Testis (tissue), 2 donors: ENCODE measurements at regions not wholly inside any gene's neighbourhood (a gene's known extent, or its start where the extent isn't known, plus 50 kb on each side); places are given as distances from the start of the nearest gene placed in this dataset.

Experiments used
- CTCF ChIP-seq, 3 experiments: fragments of 450-650 bp in 2 of 3; fragments of 200-600 bp in 1 of 3; sonication (generic) in 1 of 3; IDR thresholded peaks; one replicate each; pipeline ENCODE4 v1.5.1; 2016 to 2019; ENCODE audit warnings: antibody characterized with exemption in 3 of 3, mild to moderate bottlenecking in 2 of 3, moderate library complexity in 1 of 3
- POLR2A ChIP-seq: fragments of 450-650 bp; IDR thresholded peaks from one replicate; pipeline ENCODE4 v1.6.1; 2017; ENCODE audit warnings: antibody characterized with exemption, mild to moderate bottlenecking, moderate library complexity

- no peak for TF ChIP-seq CTCF (IDR thresholded peaks at IDR 0.05)
- no peak for TF ChIP-seq POLR2A
Observed at GRCh38 chr10:125549653-125550052, 133.3 kb downstream of the TEX36 start.
